HL-60 (cell line): ENCODE measurements at regions not wholly inside any gene's neighbourhood (a gene's known extent, or its start where the extent isn't known, plus 50 kb on each side); places are given as distances from the start of the nearest gene placed in this dataset.

ENCODE experiments used
- CTCF ChIP-seq: IDR thresholded peaks from one replicate; pipeline ENCODE4 v1.5.1; 2011; ENCODE audit warnings: low read length, control low read depth, inconsistent platforms; ENCODE audit not compliant: insufficient read depth
- POLR2AphosphoS5 ChIP-seq: IDR thresholded peaks from 2 replicates; pipeline ENCODE4 v1.6.1; 2012; ENCODE audit warnings: low read depth
- REST ChIP-seq: IDR thresholded peaks from 2 replicates; pipeline ENCODE4 v1.6.1; 2012; ENCODE audit warnings: low read depth; ENCODE audit not compliant: insufficient replicate concordance

GRCh38 chr6:102936959-102937358, 1543.5 kb downstream of the GRIK2 start:
- TF ChIP-seq CTCF (no peak), REST (no peak), POLR2AphosphoS5 (no peak)
